Effector memory CD4-positive, alpha-beta T cell (primary cell): ENCODE measurements at regions not wholly inside any gene's neighbourhood (a gene's known extent, or its start where the extent isn't known, plus 50 kb on each side); places are given as distances from the start of the nearest gene placed in this dataset.

Experiments used
- DNase-seq, 3 donors: peaks; one replicate each; pipeline ENCODE4 v3.0.0-alpha.2; 2020
- H3K27ac ChIP-seq: 2 replicates; pipeline ENCODE4 v1.7.0; 2013; ENCODE audit warnings: mild to moderate bottlenecking, low read length, moderate library complexity; ENCODE audit not compliant: insufficient read depth, poor library complexity, severe bottlenecking
- H3K27me3 ChIP-seq: replicated peaks from 2 replicates; pipeline ENCODE4 v1.7.0; 2013; ENCODE audit warnings: mild to moderate bottlenecking, low read length; ENCODE audit not compliant: insufficient read depth, control insufficient read depth, poor library complexity, severe bottlenecking
- H3K36me3 ChIP-seq: 2 replicates; pipeline ENCODE4 v1.7.0; 2013; ENCODE audit warnings: mild to moderate bottlenecking, low read length, moderate library complexity; ENCODE audit not compliant: control insufficient read depth, insufficient read depth
- H3K4me1 ChIP-seq: 2 replicates; pipeline ENCODE4 v1.7.0; 2013; ENCODE audit warnings: low read length, mild to moderate bottlenecking; ENCODE audit not compliant: control insufficient read depth, insufficient read depth, poor library complexity, severe bottlenecking
- H3K4me3 ChIP-seq: 2 replicates; pipeline ENCODE4 v1.7.0; 2013; ENCODE audit warnings: low read length, low read depth, mild to moderate bottlenecking; ENCODE audit not compliant: insufficient read depth, poor library complexity, severe bottlenecking
- H3K9me3 ChIP-seq: 2 replicates; pipeline ENCODE4 v1.7.0; 2013; ENCODE audit warnings: mild to moderate bottlenecking, low read length, moderate library complexity; ENCODE audit not compliant: control insufficient read depth

GRCh38 chr1:238833919-238834318 is 552.4 kb upstream of the CHRM3 start:
- H3K36me3 ChIP-seq, result no peaks in the 10 kb centered on the region
- DNase-seq, result no peak

GRCh38 chr1:238832106-238832505 is 554.3 kb upstream of the CHRM3 start:
- Histone ChIP-seq H3K9me3 (no peaks in the 10 kb centered on the region), H3K4me1 (no peaks in the 10 kb centered on the region), H3K27ac (no peak overlapping the region), H3K36me3 (no peaks in the 10 kb centered on the region), H3K4me3 (no peak overlapping the region), H3K27me3 (no peaks in the 10 kb centered on the region)
- DNase-seq, result no peak

More at GRCh38 chr1:238833919-238834318, 552.4 kb upstream of the CHRM3 start:
- no peaks in the 10 kb centered on the region for H3K4me1 ChIP-seq
- no peaks in the 10 kb centered on the region for H3K27me3 ChIP-seq
- no peak overlapping the region for H3K4me3 ChIP-seq
- no peaks in the 10 kb centered on the region for H3K9me3 ChIP-seq
- H3K27ac ChIP-seq, result no peak overlapping the region

- no peak overlapping the region for H3K27ac ChIP-seq
- no peaks in the 10 kb centered on the region for H3K27me3 ChIP-seq
- DNase-seq, result no peak
- H3K36me3 ChIP-seq, result no peaks in the 10 kb centered on the region
- H3K9me3 ChIP-seq, result no peaks in the 10 kb centered on the region
- no peaks in the 10 kb centered on the region for H3K4me1 ChIP-seq
- H3K4me3 ChIP-seq, result no peak overlapping the region
These were observed 556.2 kb upstream of the CHRM3 start for GRCh38 chr1:238830036-238830611.

- H3K36me3 ChIP-seq, result no peaks in the 10 kb centered on the region
- no peak for DNase-seq
- no peaks in the 10 kb centered on the region for H3K4me1 ChIP-seq
- H3K9me3 ChIP-seq, result no peaks in the 10 kb centered on the region
- H3K27me3 ChIP-seq, result no peaks in the 10 kb centered on the region
- no peak overlapping the region for H3K4me3 ChIP-seq
- H3K27ac ChIP-seq, result no peak overlapping the region
These were observed 559.5 kb upstream of the CHRM3 start for GRCh38 chr1:238826891-238827290.

GRCh38 chr1:238823416-238823815 is 563.0 kb upstream of the CHRM3 start:
- no peak for DNase-seq
- Histone ChIP-seq H3K9me3 (no peaks in the 10 kb centered on the region), H3K4me3 (no peak overlapping the region), H3K36me3 (no peaks in the 10 kb centered on the region), H3K4me1 (no peaks in the 10 kb centered on the region), H3K27me3 (no peaks in the 10 kb centered on the region), H3K27ac (no peak overlapping the region)

- Histone ChIP-seq H3K27ac (no peak overlapping the region), H3K4me1 (no peaks in the 10 kb centered on the region), H3K4me3 (no peak overlapping the region), H3K36me3 (no peaks in the 10 kb centered on the region), H3K9me3 (no peaks in the 10 kb centered on the region), H3K27me3 (no peaks in the 10 kb centered on the region)
- DNase-seq, result no peak
These were observed 575.0 kb upstream of the CHRM3 start for GRCh38 chr1:238811211-238811879.

- no peak overlapping the region for H3K27ac ChIP-seq
- H3K9me3 ChIP-seq, result no peaks in the 10 kb centered on the region
- H3K4me3 ChIP-seq, result no peak overlapping the region
- H3K36me3 ChIP-seq, result no peaks in the 10 kb centered on the region
- no peak for DNase-seq
- H3K4me1 ChIP-seq, result no peaks in the 10 kb centered on the region
- H3K27me3 ChIP-seq, result no peaks in the 10 kb centered on the region
These were observed 595.5 kb upstream of the CHRM3 start for GRCh38 chr1:238790882-238791281.

- no peak overlapping the region for H3K4me3 ChIP-seq
These were observed 596.3 kb upstream of the CHRM3 start for GRCh38 chr1:238789916-238790667.

GRCh38 chr1:238787471-238787870 is 598.9 kb upstream of the CHRM3 start:
- Histone ChIP-seq H3K27ac (no peak overlapping the region), H3K4me1 (no peaks in the 10 kb centered on the region), H3K4me3 (no peak overlapping the region), H3K27me3 (no peaks in the 10 kb centered on the region), H3K9me3 (no peaks in the 10 kb centered on the region), H3K36me3 (no peaks in the 10 kb centered on the region)
- DNase-seq, result no peak

More at GRCh38 chr1:238789916-238790667, 596.3 kb upstream of the CHRM3 start:
- H3K4me1 ChIP-seq, result no peaks in the 10 kb centered on the region
- no peaks in the 10 kb centered on the region for H3K36me3 ChIP-seq
- no peak overlapping the region for H3K27ac ChIP-seq
- H3K9me3 ChIP-seq, result no peaks in the 10 kb centered on the region
- no peaks in the 10 kb centered on the region for H3K27me3 ChIP-seq
- DNase-seq, result no peak

- H3K27ac ChIP-seq, result no peak overlapping the region
- no peaks in the 10 kb centered on the region for H3K36me3 ChIP-seq
- H3K9me3 ChIP-seq, result no peaks in the 10 kb centered on the region
- no peak overlapping the region for H3K4me3 ChIP-seq
- no peak for DNase-seq
- H3K4me1 ChIP-seq, result no peaks in the 10 kb centered on the region
- no peaks in the 10 kb centered on the region for H3K27me3 ChIP-seq
These were observed 602.7 kb upstream of the CHRM3 start for GRCh38 chr1:238783633-238784032.
